ENCODE measurements at regions not wholly inside any gene's neighbourhood (a gene's known extent, or its start where the extent isn't known, plus 50 kb on each side); places are given as distances from the start of the nearest gene placed in this dataset.

DNA sequence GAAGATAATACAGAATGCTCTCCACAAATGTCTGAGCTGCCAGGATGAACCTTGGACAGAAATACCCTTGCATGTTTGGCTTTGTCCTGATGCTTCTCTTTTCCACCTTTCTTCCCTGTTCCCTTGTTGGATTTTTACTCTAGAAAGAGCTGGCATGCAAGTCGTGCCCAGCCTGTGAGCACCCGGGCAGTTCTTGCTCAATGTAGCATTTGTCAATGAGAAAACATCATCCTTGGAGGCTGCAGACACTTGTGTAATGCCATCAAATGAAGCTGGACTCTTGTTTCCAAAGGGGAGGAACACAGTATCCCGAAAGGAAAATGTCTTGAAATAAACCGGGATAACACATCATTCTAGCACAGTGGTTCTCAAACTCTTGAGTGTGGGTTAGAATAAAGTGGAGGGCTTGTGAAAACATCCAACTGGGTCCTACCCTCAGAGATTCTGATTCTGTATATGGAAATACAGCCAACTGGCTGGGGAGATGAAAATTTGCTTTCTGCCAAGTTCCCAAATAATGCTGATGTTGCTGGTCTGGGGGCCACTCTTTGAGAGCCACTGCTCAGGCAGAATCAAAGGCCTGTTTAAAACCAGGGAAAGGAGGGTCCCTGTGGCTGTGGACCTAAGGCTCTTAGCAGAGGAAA is 237.2 kb downstream of the SPATA18 start:
- DNase-seq = no peak

DNA sequence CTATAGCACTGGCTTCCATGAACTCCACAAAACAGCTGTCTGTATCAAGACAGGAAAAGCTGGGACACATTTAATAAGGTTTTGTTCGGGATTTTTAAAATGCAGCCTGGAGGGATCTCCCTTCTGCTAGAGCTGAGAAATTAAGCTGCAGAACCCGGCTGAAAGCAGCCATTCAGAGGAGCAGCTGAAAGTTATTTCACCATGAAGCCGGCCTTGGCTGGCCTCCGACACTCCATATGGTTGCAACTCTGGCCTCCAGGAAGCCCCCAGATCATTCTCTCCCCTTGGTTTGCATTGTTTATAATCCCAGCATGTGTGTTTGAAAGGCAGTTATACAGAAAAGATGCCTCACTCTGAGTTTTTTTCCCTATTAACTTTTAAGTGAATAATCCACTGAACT is 239.4 kb downstream of the SPATA18 start:
- DNase-seq = no peak

DNA sequence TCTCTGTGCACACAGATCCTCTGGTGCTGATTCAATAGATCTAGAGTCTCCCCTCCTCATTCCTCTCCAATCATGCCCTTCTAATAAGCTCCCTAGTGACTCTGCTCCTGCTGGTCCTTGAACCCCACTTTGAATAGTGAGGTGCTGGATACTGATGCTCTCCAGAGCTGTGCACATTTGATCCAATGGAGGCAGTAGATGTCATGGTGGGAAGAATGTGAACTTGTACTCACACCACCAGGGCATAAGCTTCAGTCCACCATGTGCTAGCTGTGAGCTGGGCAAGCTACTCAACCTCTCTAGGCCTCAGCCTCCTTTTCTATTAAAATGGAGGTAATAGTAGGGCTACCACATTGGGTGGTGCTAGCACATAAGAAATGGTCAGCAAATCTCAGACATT is 241.1 kb downstream of the SPATA18 start:
- DNase-seq = no peak

DNA sequence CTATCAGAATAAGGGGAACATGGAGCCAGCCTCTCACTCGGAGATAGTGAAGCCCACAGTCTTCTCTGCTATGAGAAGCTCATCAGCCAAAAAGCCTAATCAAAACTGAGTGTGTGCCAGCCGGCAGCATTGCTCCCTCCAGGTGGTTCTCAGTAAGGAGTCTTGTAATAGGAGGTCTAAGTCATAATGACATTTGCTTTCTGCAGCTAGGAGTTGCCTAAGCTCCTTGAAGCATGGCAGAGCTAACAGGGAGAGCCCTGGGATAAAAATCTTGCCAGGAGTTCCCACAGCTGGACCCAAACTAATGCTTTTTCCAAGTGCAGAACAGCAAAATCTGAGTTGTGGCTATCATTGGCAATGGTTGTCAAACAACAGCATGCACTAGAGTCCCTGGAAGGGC is 245.2 kb downstream of the SPATA18 start:
- DNase-seq = no peak

DNA sequence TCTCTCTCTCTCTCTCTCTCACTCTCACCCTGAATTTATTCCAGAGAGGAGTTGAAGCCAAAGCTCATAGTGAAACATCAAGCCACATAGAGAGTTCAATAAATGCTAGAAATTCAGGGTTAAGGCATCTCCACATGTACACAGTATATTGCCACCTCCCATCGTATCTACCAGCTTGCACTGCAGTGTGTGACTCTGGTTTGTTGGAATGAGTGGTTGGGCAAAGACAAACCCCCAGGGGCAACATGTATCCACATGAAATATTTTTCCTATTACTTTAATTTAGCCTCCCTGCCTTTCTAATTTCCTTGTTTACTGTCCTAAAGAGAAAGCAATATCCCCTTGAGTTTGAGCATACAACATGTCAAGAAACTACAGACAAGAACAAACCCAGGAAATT is 247.3 kb downstream of the SPATA18 start:
- no peak for DNase-seq

DNA sequence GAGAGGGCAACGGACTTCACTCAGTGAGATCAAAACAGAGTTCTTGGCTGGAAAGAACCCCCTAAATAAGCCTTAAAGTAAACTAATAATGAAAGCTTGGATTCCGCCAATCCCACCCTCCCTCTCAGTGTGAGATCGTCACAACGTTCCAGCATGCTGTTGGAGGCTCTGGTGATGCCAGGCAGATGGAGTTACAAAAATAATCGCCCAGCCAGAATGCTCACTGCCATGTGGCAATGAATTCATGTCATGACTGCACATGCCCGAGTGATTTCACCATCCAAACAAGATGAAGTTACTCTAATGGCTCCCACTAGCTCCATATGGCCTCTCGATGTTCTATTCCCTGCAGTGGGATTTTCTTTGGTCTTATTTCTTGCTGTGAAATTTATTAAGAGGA is 248.0 kb downstream of the SPATA18 start:
- DNase-seq = no peak

DNA sequence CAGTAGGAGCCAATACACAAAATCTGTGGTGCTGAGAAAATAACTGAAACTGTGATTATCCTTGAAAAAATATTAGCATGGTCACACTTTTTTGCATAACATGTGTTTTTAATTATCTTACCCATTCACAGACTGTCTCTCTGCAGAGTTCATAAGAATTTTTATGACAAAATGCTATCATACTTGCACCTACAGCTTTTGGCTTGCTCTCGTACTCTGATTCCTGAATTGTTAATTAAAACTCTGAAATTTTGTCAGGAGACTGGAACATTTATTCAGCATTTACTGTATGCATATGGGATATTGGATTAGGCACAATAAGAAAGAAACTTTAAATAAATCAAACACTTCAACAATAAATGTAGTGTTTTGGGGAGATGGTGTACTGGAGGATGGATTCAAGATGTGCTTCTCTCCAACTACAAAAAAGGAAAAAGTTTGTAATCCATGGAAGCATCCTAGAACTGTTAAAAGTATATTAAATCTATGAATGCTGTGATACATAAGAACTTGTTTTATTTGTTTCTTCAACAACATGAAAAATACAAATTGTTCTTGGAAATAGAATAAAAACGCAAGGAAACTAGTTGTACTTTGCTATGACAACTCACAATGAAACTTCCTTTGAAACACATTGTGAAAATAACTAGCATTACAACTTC is 260.5 kb downstream of the SPATA18 start:
- no peak for DNase-seq

DNA sequence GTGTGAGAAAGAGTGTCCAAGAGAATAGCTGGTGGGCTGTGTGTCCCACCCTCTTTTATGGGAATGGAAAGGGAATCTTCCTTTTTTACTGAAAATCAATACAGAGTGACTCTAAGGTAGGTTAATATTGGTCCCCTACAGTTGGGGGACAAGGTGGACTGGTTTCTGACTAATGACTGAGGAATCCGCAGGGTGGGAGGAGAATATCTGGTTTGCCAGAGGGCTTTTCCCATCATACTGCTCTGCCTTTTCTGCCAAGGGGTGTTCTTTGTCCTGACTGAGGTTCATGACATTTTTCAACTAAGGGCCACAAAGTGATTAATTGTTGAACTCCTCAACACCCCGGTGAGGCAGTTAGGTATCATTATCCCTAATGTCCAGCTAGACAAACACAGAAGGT is 261.6 kb downstream of the SPATA18 start:
- no peak for DNase-seq

DNA sequence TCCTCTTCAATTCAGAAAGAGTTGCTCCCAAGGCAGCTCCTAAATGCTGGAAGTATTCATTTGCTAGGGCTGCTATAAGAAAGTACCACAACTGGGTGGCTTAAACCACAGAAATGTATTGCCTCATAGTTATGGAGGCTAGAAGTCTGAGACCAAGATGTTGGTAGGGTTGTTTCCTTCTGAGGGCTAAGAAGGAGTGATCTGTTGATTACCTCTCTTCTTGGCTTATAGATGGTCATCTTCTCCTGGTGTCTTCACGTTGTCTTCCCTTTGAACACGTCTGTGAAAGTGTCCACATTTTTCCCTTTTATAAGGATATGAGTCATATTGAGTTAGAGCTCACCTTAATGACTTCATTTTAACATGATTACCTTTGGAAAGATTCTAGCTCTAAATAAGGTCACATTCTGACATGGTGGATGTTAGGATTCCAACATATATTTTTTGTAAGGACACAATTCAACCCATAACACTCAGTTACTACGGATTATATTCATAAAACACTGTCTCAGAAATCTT is 266.3 kb downstream of the SPATA18 start:
- no peak for DNase-seq

DNA sequence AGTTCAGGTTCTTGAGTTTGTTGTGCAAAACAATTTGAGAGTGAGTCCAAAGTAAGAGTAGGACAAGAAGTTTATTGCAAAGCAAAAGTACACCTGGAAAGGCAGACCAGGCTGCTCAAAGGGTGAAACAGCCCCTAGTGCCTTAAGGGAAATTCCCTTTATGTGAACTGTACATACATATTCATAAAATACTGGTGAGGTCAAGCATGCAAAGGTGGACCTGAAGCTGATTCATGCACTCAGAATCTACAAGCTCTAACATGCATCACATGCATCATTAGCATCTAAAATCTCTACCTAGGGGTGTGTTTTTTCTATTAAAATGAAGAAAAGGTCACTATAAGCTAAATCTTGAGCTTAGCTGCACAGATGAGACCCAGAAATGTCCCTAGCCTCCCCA is 266.9 kb downstream of the SPATA18 start:
- no peak for DNase-seq

DNA sequence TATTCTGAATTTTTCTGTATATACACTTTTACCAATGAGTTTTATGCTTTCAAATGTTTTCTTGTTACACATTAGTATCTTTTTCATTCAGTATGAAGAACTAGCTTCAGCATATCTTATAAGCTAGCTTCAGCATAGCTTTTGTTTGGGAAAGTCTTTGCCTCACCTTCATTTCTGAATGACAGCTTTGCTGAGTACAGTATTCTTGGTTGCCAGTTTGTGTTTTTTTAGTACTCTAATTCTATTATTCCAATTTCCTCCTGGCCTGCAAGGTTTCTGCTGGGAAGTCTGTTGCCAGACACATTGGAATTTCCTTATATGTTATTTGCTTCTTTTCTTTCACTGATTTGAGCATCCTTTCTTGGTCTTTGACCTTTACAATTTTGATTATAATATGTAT is 278.8 kb downstream of the SPATA18 start:
- no peak for DNase-seq

DNA sequence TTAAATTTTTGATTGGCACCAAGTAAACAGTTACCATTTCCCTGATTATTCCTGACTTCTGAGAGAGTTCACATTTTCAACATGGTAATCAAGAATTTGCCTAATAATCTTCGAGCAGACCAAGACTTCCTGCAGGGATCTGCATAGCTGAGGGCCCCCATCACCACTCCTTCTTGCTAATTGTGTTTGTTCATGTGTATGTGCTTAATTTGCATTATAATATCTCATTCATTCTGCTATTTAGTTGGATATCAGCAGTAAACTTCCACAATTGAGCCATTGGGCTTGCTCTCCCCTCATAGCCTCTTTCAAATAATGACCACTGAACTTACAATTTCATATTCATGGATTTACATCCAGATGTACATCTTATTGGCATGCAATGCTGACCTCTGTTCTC is 292.5 kb downstream of the SPATA18 start:
- DNase-seq = no peak

DNA sequence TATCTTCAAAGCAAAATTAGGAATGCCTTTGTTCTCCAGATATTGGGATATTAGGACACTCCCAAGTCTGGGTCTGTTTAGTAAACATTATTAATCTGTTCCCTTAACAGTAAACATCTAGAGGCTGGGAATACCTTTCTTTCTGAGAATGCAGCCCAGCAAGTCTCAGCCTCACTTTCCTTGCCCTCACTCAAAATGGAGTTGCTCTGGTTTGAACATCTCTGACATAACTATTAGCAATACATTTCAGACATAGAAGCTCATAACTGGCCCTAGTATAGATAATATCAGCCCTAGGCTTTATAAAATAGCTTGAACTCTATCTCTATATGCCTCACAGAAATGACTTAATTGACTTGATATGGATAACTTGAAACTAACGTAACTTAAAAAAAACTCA is 299.8 kb downstream of the SPATA18 start:
- DNase-seq = no peak

DNA sequence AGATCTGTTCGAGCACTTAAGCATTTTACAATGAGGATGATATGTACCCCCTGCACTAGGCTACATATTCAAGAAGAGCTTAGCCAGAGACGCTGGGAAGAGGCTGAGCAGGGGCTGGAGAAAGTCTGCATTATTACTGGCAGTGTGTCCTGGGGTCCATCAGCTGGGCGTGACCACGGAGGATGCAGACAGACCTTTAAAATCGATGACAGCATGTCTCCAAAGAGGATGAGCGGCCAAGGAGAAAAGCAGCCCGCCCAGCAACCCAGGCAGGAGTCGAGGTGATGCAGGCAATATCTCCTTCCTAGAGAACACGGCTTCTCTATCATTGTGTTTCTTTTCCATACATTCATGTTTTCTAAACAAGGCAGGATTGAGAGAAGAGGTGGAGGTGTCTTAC is 300.7 kb downstream of the USP46 start:
- DNase-seq = no peak

DNA sequence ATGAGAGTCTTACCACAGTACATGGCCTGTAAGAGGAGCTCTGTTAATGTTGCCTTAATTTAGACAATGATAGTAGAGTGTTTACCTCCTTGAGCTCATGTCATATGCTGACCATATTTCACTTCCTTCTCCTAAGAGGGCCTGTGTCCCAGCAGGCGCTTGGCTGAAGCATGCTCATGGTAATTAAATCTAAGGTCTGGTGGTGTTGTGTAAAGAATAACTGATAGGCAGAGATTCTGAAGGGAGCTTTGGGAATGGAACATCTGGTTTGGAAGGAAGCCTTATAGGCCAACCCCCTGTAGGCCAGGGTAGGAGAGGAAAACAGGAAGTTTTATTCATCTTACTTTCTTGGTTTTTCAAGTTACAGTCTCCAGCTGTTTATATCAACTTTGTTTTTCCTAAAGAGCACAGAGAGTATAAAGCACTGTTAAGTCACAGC is 300.2 kb downstream of the USP46 start:
- DNase-seq = no peak

DNA sequence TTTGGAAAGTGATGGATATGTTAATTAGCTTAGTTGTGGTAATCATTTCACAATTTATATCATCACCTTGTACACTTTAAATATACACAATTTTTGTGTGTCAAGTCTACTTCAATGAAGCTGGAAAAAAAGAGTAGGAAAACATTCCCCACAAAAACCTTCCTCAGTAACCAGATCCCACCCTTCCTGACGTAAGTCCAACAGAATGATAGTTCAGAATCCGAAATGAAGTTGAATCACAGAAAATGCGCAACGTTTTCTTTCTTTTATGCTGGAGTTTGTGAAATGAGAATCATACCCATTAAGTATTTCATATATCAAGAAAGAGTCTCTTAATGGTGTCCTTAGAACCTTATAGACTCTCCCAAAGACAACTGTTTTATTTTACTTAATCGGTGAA is 292.9 kb downstream of the USP46 start:
- DNase-seq = no peak

DNA sequence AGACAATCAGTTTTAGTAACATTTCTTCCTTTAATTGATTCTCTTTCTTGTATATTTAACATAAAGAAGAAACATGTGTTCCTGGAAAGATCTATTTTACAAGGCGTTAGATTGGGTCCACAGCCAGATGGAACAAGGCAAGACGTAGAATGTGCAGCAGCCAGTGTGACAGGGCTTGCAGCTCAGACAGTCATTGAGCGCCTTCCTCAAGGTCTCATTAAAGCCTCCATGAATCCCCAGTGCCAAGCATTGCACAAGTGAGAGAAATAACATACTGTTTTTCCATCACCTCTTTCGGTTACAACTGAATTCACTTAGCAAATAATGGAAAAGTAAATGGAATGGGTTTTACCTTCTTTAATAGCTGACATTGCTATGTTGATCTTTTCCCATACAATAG is 292.5 kb downstream of the USP46 start:
- no peak for DNase-seq

DNA sequence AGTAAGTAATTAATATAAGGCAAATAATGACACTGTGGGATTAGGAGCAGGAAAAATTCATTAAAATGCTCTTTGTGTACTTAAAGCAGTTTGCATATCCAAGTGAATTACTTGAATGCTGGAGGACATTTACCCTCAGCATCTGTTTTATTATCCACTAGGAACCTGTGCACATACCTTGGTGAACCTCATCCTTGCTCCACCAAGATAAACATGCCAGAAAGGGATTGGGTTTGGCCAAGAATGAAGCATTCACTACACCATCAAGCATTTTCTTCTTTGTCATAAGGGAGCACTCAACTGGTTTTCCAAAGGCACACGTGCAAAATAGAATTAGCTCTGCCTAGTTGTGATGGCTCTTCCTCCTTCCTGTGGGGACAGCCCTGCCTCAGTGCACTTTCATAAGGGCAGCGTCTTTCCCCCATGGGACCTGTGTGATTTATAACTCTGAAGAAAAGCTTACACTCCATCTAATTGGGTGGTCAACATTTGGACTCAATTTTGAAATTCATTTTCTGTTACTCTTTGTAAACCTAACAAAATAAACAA is 291.7 kb downstream of the USP46 start:
- DNase-seq = no peak

DNA sequence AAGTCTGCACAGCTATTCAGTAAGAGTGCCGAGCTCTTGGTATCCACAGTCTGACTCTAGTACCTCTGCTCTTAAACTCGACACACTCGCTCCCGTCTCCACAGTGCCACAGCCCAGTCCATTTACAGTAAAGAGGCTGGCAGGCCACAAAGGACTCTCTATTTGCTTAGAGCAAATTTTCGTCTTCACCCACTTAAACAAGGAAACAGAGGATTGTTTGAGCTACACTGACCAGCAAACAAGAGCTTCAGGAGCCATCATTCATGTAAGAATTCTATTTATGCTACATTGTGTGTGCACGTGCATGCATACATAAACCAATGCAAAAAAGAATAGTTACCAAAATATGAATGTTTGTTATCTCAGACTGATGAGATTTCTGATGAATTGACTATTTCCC is 290.2 kb downstream of the USP46 start:
- DNase-seq = no peak

DNA sequence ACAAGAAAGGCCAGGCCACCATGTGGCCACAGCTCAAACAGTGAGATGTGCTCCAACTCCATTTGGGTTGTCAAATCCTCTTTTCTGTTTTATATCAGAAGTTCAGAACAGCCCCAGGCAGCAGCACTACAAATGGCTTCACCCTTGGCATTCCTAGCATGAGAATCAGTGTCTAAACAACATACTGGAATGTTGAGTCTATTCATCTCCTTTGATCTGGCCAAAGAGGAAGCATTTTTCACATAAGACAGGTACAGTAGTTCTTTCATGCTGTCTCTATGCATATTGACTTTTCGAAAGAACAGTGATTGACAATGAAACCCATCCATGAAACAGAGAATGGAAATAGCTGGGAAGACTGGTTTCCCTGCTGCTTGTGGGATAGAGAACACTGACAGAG is 289.5 kb downstream of the USP46 start:
- no peak for DNase-seq

DNA sequence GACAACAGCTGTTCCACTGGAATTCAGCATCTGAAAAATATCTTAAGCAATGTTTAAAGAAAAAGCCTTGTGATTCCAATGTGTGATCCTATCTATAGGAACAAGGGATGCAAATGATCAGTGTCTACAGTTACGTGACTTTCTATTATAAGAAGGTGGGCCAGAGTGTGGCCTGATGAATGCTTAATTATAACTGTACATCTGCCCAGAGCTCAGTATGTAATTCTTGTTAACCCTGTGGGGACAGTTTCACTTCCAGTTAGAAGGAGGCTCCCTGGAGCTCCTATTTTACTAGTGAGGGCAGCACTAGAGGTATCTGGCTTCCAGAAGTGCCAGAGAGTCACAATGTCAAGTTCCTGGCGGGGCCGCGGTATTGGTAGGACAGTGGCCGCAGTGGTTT is 288.5 kb downstream of the USP46 start:
- no peak for DNase-seq

DNA sequence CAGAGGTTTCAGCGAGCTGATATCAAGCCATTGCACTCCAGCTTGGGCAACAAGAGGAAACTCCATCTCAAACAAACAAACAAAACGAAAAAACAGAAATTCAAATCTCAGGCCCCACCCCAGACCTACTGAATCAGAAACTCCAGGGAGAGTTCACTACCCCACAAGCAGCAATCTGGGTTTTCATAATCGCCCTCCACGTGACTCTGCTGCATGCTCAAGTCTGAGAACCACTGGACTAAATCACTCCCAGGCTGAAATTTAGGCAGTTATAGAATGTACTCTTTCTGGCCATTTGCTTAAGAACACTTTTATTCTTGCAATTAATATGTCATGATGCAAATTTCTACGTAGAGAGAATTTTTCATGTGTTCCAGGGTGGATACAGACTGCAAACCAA is 287.3 kb downstream of the USP46 start:
- no peak for DNase-seq

DNA sequence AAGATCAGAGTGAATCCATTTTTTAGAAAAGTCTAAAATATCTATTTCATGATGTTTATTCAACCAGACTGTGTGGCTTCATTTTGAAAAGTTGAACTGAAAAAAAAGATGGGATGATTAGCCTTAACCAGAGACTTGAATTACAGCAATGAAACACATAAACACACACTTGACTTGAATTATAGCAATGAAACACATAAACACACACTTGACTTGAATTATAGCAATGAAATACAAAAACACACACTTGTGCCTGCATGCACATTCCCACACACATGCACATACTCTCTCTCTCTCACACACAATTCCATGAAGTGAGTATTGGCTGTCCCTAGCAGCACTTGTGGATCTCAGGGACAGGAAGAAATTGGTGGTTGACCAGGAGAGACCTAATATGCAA is 286.8 kb downstream of the USP46 start:
- DNase-seq = no peak

DNA sequence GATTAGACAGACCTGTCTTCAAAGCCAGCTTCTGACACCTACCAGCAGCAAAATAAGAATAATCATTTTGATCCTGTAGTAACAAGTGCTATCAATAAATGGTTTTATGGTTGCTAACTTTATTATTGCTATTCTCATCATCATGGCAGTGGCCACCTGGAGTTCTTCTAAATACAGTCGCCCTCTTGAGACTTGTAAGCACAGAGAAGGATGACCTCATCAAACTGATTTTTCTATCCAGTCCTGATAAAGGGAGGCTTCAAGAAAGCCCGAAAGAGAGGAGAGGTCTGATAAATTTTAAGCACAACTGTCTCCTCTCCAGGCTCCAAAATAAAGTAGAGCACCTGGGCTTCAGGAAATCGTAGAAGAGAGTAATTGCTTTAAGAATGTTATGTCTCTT is 286.4 kb downstream of the USP46 start:
- no peak for DNase-seq

DNA sequence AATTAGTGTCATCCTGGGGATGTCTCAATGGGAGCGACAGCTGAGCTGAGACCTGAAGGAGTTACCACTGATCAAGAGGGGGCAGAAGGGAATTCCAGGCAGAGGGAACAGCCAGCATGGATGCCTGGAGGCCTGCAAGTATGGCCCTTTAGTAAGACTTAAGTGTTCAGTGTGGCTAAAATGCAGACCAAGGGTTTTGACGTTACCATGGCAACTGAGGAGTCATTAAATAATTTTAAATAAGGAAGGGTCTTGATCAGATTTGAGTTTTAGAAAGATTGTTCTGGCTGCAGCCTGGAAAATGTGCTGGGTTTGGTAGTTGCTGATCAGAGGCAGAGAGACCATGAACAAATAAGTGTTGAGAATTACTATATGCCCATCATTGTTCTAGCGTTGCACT is 285.5 kb downstream of the USP46 start:
- DNase-seq = no peak

All from suppressor macrophage treated with lipopolysaccharide for 4 hours (primary cell).